Spleen (tissue), 11 donors: ENCODE measurements at regions not wholly inside any gene's neighbourhood (a gene's known extent, or its start where the extent isn't known, plus 50 kb on each side); places are given as distances from the start of the nearest gene placed in this dataset.

Experiments
- DNase-seq: peaks from one replicate; pipeline ENCODE4 v3.0.0-alpha.2; 2020
- H3K27ac ChIP-seq, 8 donors: fragments of 200-600 bp; sonication (generic) in 7 of 8; 1 replicate in 4 of 8; 2 replicates in 4 of 8; pipeline versions ENCODE4 v1.5.0 to v1.8.0; 2016 to 2021; ENCODE audit warnings: inconsistent platforms in 4 of 8, mild to moderate bottlenecking in 4 of 8, moderate library complexity in 1 of 8
- H3K27me3 ChIP-seq, 7 donors: fragments of 200-600 bp; sonication (generic) in 6 of 7; replicated peaks in 1 of 7; 1 replicate in 4 of 7; 2 replicates in 3 of 7; pipeline versions ENCODE4 v1.5.0 to v1.8.0; 2016 to 2021; ENCODE audit warnings: inconsistent platforms in 3 of 7, mild to moderate bottlenecking in 1 of 7
- H3K36me3 ChIP-seq, 6 donors: fragments of 200-600 bp; sonication (generic) in 5 of 6; 1 replicate in 4 of 6; 2 replicates in 2 of 6; pipeline versions ENCODE4 v1.5.0 to v1.8.0; 2016 to 2021; ENCODE audit warnings: inconsistent platforms in 2 of 6
- H3K4me1 ChIP-seq, 6 donors: fragments of 200-600 bp; sonication (generic) in 5 of 6; 1 replicate in 3 of 6; 2 replicates in 3 of 6; pipeline versions ENCODE4 v1.5.0 to v1.8.0; 2016 to 2021; ENCODE audit warnings: inconsistent platforms in 3 of 6
- H3K4me3 ChIP-seq, 8 donors: fragments of 200-600 bp; sonication (generic) in 7 of 8; 1 replicate in 4 of 8; 2 replicates in 4 of 8; pipeline versions ENCODE4 v1.5.0 to v1.8.0; 2016 to 2021; ENCODE audit warnings: inconsistent platforms in 4 of 8, mild to moderate bottlenecking in 4 of 8, moderate library complexity in 2 of 8
- H3K9me3 ChIP-seq, 8 donors: fragments of 200-600 bp; sonication (generic) in 7 of 8; 1 replicate in 4 of 8; 2 replicates in 4 of 8; pipeline versions ENCODE4 v1.5.0 to v1.8.0; 2016 to 2021; ENCODE audit warnings: inconsistent platforms in 4 of 8
- POLR2A ChIP-seq, 3 donors: fragments of 450-650 bp; IDR thresholded peaks; one replicate each; pipeline ENCODE4 v1.5.1; 2017; ENCODE audit warnings: antibody characterized with exemption in 3 of 3, mild to moderate bottlenecking in 1 of 3
- POLR2AphosphoS5 ChIP-seq, 3 donors: sonication (generic); formaldehyde crosslinking; IDR thresholded peaks; one replicate each; pipeline ENCODE4 v1.5.1; 2017; ENCODE audit warnings: antibody characterized with exemption in 3 of 3
- WGBS, 5 donors: extraction: QIAGEN DNeasy Blood & Tissue Kit in 3 of 5; methylation state at CpG; one replicate each; pipeline versions ENCODE4 v1.1.5 to v1.1.7; 2013 to 2018; 5-methylcytosine and 5-hydroxymethylcytosine counted together
- intact Hi-C: fragments of 100-400 bp; cut with DNase I; formaldehyde crosslinking; loops from one replicate; pipeline ENCODE4 v1.15.0; 2023; ENCODE audit warnings: low total_unique reads
- TF ChIP-seq, protein P1 (sequence below), 11 experiments: fragments of 200-600 bp in 7 of 11; fragments of 450-650 bp in 4 of 11; sonication (generic) in 4 of 11; IDR thresholded peaks in 8 of 11; conservative IDR thresholded peaks in 3 of 11; 1 replicate in 7 of 11; 2 replicates in 4 of 11; pipeline versions ENCODE4 v1.4.0 to v1.8.0; 2016 to 2021; ENCODE audit warnings: antibody characterized with exemption in 11 of 11, inconsistent platforms in 4 of 11, mild to moderate bottlenecking in 1 of 11
- donor health status: healthy with polysubstance abuse.
- donor health status: DM: no; HTN: no; CAD: no; lungs with moderate emphysema.
- donor health status: DM: no; HTN: no; CAD: no.
- donor health status: Bipolar disorder and iron deficiency.
- donor health status: healthy.
- donor health status: DM: no; HTN: no; CAD: no.
- donor health status: DM: yes; HTN: yes; CAD: no.

DNA sequence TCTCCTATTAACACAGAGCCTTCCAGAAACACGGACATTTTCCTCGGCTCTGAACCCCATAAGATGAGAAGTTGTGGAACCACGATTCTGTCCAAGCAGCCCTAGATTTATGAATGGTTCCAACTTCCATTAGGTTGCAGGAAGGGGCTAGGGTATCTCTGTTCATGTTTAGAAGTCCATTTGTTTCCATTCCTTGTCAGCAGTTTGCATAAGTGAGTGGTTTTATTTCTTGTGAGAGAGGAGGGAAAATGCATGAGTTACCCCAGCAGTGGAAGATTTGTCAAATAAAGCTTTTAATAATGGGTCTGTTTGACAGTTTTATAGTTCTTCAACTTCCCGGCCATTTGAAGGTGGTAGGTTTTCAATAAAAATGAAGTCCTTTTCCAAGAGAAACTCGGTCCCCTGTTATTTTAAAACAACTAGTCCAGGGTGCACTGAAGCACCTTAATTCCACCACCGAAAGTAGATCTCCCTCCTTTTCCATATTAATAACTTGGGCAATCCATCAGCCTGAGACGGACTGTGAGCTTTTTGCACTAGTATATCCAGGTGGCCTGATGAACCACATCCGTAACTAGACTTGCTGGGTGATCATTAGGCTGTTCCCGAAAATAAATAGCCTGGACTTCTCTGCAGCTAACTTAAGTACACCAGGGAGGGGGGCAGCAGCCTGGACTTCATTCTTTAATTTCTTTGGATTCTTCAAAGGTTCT is 181.3 kb downstream of the TMEM114 start:
- DNase-seq: no peak
- no peaks in the 10 kb centered on the region for H3K4me1 ChIP-seq
- H3K4me3 ChIP-seq: no peak overlapping the region
- no peak overlapping the region for H3K27ac ChIP-seq
- peaks cover 0 to 21% (median 0%) of the 10 kb centered on the region in 8 donors for H3K9me3 ChIP-seq
- no peak for TF ChIP-seq POLR2A (IDR thresholded peaks at IDR 0.05)
- TF ChIP-seq, protein P1, sequence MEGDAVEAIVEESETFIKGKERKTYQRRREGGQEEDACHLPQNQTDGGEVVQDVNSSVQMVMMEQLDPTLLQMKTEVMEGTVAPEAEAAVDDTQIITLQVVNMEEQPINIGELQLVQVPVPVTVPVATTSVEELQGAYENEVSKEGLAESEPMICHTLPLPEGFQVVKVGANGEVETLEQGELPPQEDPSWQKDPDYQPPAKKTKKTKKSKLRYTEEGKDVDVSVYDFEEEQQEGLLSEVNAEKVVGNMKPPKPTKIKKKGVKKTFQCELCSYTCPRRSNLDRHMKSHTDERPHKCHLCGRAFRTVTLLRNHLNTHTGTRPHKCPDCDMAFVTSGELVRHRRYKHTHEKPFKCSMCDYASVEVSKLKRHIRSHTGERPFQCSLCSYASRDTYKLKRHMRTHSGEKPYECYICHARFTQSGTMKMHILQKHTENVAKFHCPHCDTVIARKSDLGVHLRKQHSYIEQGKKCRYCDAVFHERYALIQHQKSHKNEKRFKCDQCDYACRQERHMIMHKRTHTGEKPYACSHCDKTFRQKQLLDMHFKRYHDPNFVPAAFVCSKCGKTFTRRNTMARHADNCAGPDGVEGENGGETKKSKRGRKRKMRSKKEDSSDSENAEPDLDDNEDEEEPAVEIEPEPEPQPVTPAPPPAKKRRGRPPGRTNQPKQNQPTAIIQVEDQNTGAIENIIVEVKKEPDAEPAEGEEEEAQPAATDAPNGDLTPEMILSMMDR (IDR thresholded peaks at IDR 0.05 in 8 of 11, conservative IDR thresholded peaks at IDR 0.05 in 3 of 11): no peak
- TF ChIP-seq POLR2AphosphoS5 (IDR thresholded peaks at IDR 0.05): no peak
- 61 to 73% (median 64%) methylated on average over 9 of the region's 9 CpGs for WGBS, 5 donors
- intact Hi-C loops: no loop called here
- H3K36me3 ChIP-seq: no peaks in the 10 kb centered on the region
- H3K27me3 ChIP-seq: no peaks in the 10 kb centered on the region

DNA sequence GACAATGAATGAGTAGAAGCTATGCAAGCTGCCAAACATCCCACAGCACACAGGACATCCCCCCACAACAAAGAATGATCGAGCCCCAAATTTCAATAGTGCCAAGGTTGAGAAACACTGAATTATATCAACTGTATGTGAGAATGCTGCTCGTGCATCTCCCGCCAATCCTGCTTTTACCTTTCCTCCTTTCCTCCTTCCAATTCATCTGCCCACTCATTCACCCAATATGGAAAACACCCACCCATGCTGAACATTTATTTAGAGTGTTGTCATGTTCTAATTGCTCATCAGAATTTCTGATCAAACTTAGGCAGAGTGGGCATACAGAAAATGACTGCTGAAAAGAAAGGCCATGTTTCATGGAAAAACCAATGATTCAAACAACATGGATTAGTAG is 183.0 kb downstream of the TMEM114 start:
- Histone ChIP-seq H3K27me3 (no peaks in the 10 kb centered on the region), H3K4me1 (no peaks in the 10 kb centered on the region), H3K27ac (no peak overlapping the region), H3K36me3 (no peaks in the 10 kb centered on the region), H3K4me3 (no peak overlapping the region), H3K9me3 (peaks cover 0 to 20% (median 0%) of the 10 kb centered on the region in 8 donors)
- intact Hi-C loops: no loop called here
- WGBS, 5 donors: 75 to 95% (median 80%) methylated on average over 3 of the region's 3 CpGs
- TF ChIP-seq POLR2AphosphoS5 (IDR thresholded peaks at IDR 0.05) (no peak), POLR2A (IDR thresholded peaks at IDR 0.05) (no peak)
- TF ChIP-seq, protein P1 (IDR thresholded peaks at IDR 0.05 in 8 of 11, conservative IDR thresholded peaks at IDR 0.05 in 3 of 11): no peak
- DNase-seq: no peak

DNA sequence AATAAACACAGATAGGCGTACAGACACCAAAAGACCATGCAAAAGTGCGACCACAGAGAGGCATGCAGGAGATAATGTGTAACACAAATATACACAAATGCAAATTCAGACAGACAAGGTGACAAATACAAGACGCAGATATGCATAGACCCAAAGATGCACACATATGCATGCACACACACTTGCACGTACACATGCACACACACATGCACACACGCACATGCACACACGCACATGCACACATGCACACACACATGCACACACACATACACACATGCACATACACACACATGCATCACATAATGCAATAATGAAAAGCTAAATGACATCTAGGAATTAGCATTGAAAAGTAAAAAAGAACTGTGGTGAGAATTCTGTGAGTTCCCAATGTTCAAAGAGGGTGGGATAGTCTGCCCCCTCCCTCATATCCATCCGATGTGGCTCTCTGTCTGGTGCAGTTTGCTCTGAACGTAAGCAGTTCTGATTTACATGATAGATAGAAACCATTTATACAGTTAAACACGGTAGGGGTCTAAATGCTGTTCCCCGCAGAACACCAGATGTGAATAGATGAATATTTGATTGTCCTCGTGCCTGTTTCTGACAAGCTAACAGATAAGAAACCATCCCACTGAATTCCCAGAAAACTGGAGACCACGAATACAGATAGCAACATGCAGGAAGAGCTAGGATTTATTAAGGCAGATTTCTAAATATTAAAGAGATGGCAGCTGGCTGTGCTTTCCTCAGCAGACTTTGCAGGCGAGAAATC is 186.1 kb downstream of the TMEM114 start:
- 73 to 76% (median 75%) methylated on average over 13 of the region's 13 CpGs for WGBS, 5 donors
- no peak for DNase-seq
- TF ChIP-seq POLR2AphosphoS5 (IDR thresholded peaks at IDR 0.05): no peak
- TF ChIP-seq, protein P1 (IDR thresholded peaks at IDR 0.05 in 8 of 11, conservative IDR thresholded peaks at IDR 0.05 in 3 of 11): no peak
- no peak for TF ChIP-seq POLR2A (IDR thresholded peaks at IDR 0.05)
- no peak overlapping the region for H3K4me3 ChIP-seq
- no peaks in the 10 kb centered on the region for H3K27me3 ChIP-seq
- no peak overlapping the region for H3K27ac ChIP-seq
- intact Hi-C loops: no loop called here
- H3K4me1 ChIP-seq: no peaks in the 10 kb centered on the region
- peaks cover 0 to 7% (median 0%) of the 10 kb centered on the region in 8 donors for H3K9me3 ChIP-seq
- H3K36me3 ChIP-seq: no peaks in the 10 kb centered on the region
